Endometrium (tissue), 2 donors: ENCODE measurements at regions not wholly inside any gene's neighbourhood (a gene's known extent, or its start where the extent isn't known, plus 50 kb on each side); places are given as distances from the start of the nearest gene placed in this dataset.
"Not testable (repeated sequence)": the region's sequence is repeated elsewhere in the genome, so short reads cannot be mapped to it uniquely, and the experiment has no call there.

ENCODE experiments used
- FAIRE-seq: peaks from 2 replicates; lab custom pipeline; 2012; peaks lifted over from hg19 to GRCh38; lab: Jason Lieb, UNC
- donor health status: control.
- donor health status: control.

DNA sequence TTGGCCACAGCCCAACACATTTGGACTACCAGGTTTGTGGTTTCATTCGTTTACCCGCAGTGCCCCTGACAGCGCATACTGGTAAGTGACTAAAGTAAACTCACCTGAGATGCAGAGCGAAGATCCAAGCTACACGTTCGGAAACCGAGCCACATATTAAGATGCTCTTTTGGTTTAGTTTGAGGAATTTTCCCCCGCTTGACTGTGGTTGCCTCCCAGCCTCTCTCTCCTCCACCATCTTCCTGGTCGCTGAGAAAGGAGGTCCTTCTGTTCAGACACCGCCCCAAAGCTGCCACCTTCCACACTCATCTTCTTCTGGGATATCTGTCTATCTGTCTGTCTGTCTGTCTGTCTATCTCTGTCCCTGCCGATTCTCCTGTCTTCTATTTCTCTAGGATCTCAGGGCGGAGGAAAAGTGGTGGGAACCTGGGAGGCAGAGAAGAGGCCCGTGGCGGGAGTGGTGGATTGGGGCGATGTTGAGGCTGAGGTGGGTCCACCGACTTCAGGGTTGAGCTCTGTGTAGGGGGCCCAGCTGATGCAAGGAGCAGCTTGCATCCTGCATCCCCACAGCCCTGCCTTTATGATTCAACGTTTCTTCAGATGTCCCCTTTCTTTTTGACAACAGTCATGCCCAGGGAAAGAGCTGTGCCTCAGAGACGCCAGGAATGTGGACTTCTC is 196.9 kb upstream of the ZNF184 start:
- no peak for FAIRE-seq

- no peak for FAIRE-seq
Observed at GRCh38 chr6:27669295-27669623, 196.4 kb upstream of the ZNF184 start.

- no peak for FAIRE-seq
Observed at GRCh38 chr6:27668442-27669294, 195.8 kb upstream of the ZNF184 start.

DNA sequence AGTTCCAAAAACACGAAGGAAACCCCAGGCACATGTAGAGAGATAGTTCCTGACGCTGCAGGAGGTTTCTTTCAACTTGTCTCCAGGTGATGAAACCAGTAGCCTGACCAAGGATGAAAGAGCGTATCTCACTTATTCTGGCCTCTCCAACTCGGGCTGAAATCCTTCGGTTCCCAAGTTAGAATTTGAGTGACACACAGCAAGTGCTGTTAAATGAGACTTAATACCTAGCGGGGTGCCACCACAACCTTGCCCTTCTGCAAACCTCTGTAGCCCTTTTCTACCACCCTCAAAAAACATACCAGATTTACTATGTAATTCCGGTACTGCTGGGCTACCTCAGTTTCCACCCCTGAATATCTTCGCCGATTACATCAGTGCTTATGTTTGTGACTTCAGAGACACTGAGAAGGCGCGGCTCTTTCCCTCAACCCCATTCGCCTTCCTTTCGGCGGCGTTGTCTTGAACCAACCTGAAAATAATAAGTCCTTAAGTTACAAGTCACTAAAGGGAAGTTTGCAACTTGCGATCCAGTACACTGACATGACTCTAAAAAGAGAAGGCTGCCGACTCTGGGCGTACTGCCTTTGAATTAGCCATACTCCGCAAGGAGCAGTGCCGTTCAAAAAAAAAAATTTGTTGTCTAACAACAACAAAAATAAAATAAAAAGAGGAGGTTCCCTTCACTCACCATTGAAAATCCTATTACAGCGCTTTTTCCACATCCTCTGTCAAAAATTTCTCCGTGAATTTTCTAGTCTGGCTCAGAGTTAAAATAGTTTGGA is 194.9 kb upstream of the ZNF184 start:
- FAIRE-seq, result no peak

GRCh38 chr6:27667016-27667656 is 194.2 kb upstream of the ZNF184 start:
- FAIRE-seq, result no peak

- FAIRE-seq, result no peak
Observed at GRCh38 chr6:27662769-27663168, 189.9 kb upstream of the ZNF184 start.

DNA sequence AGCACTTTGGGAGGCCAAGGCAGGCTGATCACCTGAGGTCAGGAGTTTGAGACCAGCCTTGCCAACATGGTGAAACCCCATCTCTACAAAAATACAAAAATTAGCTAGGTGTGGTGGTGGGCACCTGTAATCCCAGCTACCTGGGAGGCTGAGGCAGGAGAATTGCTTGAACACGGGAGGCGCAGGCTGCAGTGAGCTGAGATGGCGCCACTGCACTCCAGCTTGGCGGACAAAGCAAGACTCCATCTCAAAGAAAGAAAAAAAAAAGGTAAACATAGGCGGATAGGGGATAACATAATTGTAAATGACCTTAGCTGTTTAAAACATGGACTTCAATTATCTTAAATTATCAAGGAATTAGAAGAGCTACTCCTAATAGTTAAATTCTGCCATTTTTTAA is 189.3 kb upstream of the ZNF184 start:
- FAIRE-seq, result not testable (repeated sequence)

DNA sequence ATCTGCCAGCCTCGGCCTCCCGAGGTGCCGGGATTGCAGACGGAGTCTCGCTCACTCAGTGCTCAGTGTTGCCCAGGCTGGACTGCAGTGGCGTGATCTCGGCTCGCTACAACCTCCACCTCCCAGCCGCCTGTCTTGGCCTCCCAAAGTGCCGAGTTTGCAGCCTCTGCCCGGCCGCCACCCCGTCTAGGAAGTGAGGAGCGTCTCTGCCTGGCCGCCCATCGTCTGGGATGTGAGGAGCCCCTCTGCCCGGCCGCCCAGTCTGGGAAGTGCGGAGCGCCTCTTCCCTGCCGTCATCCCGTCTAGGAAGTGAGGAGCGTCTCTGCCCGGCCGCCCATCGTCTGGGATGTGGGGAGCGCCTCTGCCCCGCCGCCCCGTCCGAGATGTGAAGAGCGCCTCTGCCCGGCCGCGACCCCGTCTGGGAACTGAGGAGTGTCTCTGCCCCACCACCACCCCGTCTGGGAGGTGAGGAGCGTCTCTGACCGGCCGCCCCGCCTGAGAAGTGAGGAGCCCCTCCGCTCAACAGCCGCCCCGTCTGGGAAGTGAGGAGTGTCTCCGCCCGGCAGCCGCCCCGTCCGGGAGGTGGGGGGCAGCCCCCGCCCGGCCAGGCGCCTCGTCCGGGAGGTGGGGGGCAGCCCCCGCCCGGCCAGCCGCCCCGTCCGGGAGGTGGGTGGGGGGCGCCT is 180.4 kb upstream of the ZNF184 start:
- not testable (repeated sequence) for FAIRE-seq

DNA sequence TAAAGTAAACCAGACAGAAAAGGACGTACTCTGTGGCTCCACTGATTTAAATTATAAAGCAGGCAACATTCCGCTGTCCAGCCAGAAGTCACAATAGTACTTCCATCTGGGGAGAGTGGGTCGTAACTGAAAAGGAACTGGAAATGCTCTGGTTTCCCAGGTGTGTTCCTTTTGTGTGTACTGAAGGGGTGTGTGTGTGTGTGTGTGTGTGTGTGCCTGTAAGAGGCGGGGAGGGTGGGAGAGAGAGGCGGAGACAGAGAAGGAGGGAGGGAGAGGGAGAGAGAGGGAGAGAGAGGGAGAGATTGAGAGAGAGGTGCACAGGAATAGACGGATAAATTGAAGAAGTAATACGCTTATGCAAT is 178.4 kb upstream of the ZNF184 start:
- no peak for FAIRE-seq

DNA sequence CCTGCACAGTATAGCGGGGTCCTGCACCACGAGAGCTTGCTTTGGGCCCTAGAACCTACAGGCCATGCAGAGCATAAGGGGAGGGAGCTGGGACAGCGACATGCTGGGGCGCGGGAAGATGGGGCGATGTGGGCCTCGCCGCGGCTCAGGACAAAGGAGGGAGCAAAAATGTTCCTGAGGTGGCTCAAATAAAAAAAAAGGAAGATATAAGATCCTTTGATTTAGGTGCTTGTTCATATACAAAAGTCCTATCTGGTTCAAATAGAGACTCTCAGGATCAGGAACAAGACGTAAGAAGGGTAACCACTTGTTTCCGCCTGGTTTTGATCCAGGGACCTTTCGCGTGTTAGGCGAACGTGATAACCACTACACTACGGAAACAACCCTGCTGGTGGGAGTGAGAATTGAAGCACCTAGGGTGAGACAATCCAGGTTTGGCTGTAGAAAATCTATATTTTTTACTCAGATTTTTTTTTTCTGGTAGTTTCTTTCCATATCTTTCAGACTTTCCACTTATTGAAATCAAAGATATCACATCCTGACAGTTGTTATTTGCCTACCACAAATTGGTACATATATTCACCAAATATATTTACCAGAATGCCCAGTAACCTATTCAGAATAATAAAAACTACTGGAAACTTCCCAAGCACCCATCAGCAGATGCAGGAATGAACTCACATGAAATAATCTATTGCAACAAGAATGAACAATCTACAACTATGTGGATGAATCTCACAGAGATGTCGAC is 177.9 kb upstream of the ZNF184 start:
- FAIRE-seq, result no peak

DNA sequence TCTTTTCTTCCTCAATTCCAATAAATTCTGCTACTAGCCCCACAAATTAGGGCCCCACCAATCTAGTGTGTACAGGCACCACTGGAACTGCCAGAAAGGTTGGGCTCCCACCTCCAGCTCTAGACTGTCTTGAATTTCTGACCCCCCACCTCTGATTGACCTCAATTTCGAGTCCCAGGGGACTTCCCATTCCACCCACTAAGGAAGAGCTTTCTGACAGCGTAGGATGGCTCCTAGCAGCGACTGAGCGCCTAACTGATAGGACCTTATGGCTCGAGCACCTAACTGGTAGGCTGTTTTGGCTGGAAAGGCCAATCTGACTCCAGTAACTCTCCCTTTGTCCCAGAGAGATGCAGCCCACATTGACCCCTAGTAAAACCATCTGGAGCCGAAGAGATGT is 171.6 kb upstream of the ZNF184 start:
- FAIRE-seq, result no peak

DNA sequence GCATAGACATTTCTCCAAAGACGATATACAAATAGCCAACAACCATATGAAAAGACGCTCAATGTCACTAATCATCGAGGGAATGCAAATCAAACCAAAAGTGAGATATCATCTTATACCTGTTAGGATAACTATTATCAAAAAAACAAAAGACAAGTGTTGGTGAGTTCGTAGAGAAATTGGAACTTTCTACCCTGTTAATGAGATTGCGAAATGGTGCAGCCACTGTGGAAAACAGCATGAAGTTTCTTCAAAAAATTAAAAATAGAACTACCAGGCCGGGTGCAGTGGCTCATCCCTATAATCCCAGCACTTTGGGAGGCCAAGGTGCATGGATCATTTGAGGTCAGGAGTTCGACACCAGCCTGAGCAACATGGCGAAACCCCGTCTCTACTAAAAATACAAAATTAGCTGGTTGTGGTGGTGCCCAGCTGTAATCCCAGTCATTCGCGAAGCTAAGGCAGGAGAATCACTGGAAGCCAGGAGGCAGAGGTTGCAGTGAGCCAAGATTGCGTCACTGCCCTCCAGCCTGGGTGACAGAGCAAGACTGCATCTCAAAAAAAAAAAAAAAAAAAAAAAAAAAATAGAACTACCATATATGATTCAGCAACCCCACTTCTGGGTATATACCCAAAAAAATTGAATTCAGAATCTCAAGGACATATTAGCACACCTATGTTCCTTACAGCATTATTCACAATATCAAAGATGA is 170.0 kb upstream of the ZNF184 start:
- FAIRE-seq, result no peak

GRCh38 chr6:27635886-27636285 is 163.0 kb upstream of the ZNF184 start:
- FAIRE-seq, result not testable (repeated sequence)

DNA sequence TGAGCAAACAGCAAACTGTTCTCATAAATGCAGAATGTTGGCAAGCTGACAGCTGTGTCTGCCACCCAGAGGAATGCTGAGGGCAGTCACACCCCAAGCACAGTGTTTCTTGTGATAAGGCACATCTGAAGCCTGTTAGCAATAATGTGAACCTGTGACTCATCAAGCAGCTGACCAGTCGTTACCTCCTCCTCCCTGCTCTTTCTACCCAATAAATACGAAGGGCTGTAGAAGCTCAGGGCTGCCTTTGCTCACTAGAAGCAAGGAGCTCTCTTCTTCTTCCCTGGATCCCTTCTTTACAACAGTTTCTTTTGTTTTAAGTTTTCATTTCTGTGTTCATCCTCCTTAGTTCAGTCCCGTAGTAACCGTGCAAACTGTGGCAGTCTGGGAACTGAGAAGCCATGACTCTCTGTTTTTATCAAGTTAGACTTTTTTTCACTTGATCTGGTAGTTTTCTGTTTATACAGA is 160.3 kb upstream of the ZNF184 start:
- FAIRE-seq, result not testable (repeated sequence)

GRCh38 chr6:27631609-27631916 is 158.7 kb upstream of the ZNF184 start:
- FAIRE-seq, result no peak

DNA sequence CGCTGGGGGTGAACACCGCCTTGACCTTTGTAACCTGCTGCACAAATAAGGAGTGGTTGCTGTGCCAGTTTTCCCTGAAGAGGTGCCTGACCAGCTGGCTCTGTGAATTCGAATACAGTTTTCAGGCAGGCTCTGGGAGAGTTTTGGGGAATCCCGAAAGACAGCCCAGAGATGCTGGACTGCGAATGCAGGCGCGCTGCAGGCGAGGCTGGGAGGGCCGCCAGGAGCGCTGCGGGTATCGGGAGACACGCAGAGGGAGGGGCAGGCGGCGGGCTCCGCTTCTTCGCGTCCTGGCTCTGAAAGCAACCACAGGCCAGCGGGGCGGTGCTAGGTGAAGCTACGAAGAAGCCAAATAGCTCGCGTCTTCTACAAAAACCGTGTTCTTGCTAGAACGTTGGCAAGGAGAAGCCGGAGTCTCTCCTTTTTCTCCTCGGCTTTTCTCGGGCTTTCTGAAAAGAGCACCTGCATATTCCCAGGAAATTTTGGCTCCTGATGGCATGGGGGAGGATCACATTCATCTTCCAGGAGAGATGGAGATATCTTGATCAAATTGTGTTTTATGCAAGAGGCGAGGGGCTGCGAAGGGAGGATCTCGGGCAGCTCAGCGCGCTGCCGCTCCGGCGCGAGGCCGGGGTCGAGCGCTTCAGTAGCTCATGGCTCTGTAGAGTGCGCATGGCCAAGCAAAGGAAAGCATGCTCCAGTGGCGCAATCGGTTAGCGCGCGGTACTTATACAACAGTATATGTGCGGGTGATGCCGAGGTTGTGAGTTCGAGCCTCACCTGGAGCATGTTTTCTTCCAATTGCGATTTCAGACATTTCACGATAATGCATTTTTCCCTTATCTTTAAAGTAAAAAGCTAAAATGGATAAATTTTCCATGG is 158.1 kb upstream of the ZNF184 start:
- FAIRE-seq, result no peak

- FAIRE-seq, result no peak
Observed at GRCh38 chr6:27624694-27625262, 151.9 kb upstream of the ZNF184 start.

DNA sequence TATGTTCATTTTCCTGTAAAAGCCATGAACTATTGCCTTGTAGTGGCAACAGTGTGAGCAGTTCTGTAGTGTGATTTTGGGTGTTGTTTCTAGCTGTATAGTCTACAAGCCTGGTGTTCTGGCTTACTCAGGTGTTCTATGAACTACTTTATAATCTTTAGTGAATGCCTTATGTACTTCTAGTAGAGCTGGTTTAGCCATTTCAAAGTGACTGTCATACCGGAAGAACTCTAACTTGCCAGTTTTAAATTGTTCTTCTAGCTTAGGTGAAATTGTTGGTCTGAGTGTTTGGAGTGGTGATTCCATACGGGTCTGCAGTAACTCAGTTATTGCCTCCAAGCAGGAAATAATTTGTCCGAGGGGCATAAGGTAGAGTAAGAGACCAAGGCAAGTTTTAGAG is 150.2 kb upstream of the ZNF184 start:
- no peak for FAIRE-seq

DNA sequence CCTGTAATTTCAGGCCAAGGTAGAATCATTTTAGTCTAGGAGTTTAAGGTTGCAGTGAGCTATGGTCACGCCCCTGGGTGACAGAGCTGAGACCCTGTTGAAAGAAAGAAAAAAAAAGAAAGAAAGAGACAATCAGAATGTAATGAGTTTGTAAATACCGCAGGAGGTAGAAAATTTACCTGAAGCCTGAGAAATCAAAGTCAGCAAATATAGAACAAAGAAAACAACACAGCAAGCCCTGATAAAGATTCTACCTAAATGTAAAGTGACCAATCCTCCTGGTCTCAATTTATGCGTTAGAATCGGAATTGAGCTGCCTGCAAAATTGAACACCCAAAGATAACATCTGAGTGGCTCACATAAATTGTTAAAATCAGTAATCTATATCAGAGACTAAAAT is 146.5 kb upstream of the ZNF184 start:
- no peak for FAIRE-seq
